ENCODE measurements at regions not wholly inside any gene's neighbourhood (a gene's known extent, or its start where the extent isn't known, plus 50 kb on each side); places are given as distances from the start of the nearest gene placed in this dataset.
"Not testable (repeated sequence)": the region's sequence is repeated elsewhere in the genome, so short reads cannot be mapped to it uniquely, and the experiment has no call there.

GRCh38 chr1:228681076-228681565 is 54.2 kb upstream of the RHOU start:
- DNase-seq: not testable (repeated sequence)

GRCh38 chr1:228683428-228683827 is 51.9 kb upstream of the RHOU start:
- DNase-seq: no peak

GRCh38 chr1:228684607-228685006 is 50.7 kb upstream of the RHOU start:
- no peak for DNase-seq

- DNase-seq: no peak
Observed at GRCh38 chr1:228685081-228685660, 50.1 kb upstream of the RHOU start.

All from NCI-H1930 (cell line).